CD14-positive monocyte (primary cell): ENCODE measurements at regions not wholly inside any gene's neighbourhood (a gene's known extent, or its start where the extent isn't known, plus 50 kb on each side); places are given as distances from the start of the nearest gene placed in this dataset.

Experiments
- DNase-seq, 3 donors: peaks; one replicate each; pipeline ENCODE4 v3.0.0-alpha.2; 2011 to 2022
- H2AFZ ChIP-seq: 2 replicates; pipeline ENCODE4 v1.6.0; 2012; ENCODE audit warnings: mild to moderate bottlenecking, low read depth, low read length, inconsistent platforms; ENCODE audit not compliant: insufficient read depth, poor library complexity, severe bottlenecking
- H3K27ac ChIP-seq, 2 donors: 1 replicate in 1 of 2; 2 replicates in 1 of 2; pipeline ENCODE4 v1.5.1; 2012 to 2013; ENCODE audit warnings: low read length in 2 of 2, control low read depth in 1 of 2, inconsistent platforms in 1 of 2, low read depth in 1 of 2, mild to moderate bottlenecking in 1 of 2
- H3K27me3 ChIP-seq, 2 donors: one replicate each; pipeline versions ENCODE4 v1.6.0 to v1.6.1; 2011 to 2013; ENCODE audit warnings: low read length in 2 of 2; ENCODE audit not compliant: control insufficient read depth in 2 of 2, insufficient read depth in 2 of 2
- H3K36me3 ChIP-seq, 2 donors: replicated peaks in 1 of 2; 1 replicate in 1 of 2; 2 replicates in 1 of 2; pipeline versions ENCODE4 v1.5.1 to v1.6.1; 2012 to 2013; ENCODE audit warnings: low read length in 2 of 2, control low read depth in 1 of 2, inconsistent platforms in 1 of 2, mild to moderate bottlenecking in 1 of 2; ENCODE audit not compliant: insufficient read depth in 2 of 2, control insufficient read depth in 1 of 2
- H3K4me1 ChIP-seq, 2 donors: 1 replicate in 1 of 2; 2 replicates in 1 of 2; pipeline versions ENCODE4 v1.5.1 to v1.6.1; 2012 to 2013; ENCODE audit warnings: low read length in 2 of 2, control low read depth in 1 of 2, inconsistent platforms in 1 of 2, mild to moderate bottlenecking in 1 of 2, moderate library complexity in 1 of 2; ENCODE audit not compliant: insufficient read depth in 2 of 2, control insufficient read depth in 1 of 2
- H3K4me2 ChIP-seq: replicated peaks from 2 replicates; pipeline ENCODE3; 2012; ENCODE audit warnings: low read length, moderate library complexity, mild to moderate bottlenecking; ENCODE audit not compliant: poor library complexity, severe bottlenecking; ENCODE audit errors: extremely low read depth
- H3K4me3 ChIP-seq, 3 experiments: fragments of 200-600 bp in 1 of 3; sonication (generic) in 1 of 3; replicated peaks in 1 of 3; 1 replicate in 2 of 3; 2 replicates in 1 of 3; pipeline ENCODE4 v1.5.1; 2011 to 2013; ENCODE audit warnings: low read length in 3 of 3, mild to moderate bottlenecking in 3 of 3, control low read depth in 2 of 3, low read depth in 2 of 3, inconsistent platforms in 1 of 3, moderate library complexity in 1 of 3
- H3K79me2 ChIP-seq: 2 replicates; pipeline ENCODE4 v1.6.0; 2012; ENCODE audit warnings: mild to moderate bottlenecking, control low read depth, inconsistent platforms, low read length, moderate library complexity; ENCODE audit not compliant: insufficient read depth
- H3K9ac ChIP-seq: 2 replicates; pipeline ENCODE4 v1.6.0; 2017; ENCODE audit warnings: low read length, mild to moderate bottlenecking; ENCODE audit not compliant: insufficient read depth, poor library complexity, severe bottlenecking
- H3K9me3 ChIP-seq, 2 donors: replicated peaks in 1 of 2; 1 replicate in 1 of 2; 2 replicates in 1 of 2; pipeline versions ENCODE4 v1.5.1 to v1.6.1; 2012 to 2013; ENCODE audit warnings: low read length in 2 of 2, control low read depth in 1 of 2; ENCODE audit not compliant: control insufficient read depth in 1 of 2, insufficient read depth in 1 of 2
- H4K20me1 ChIP-seq: 2 replicates; pipeline ENCODE4 v1.6.0; 2012; ENCODE audit warnings: mild to moderate bottlenecking, low read length, control low read depth, moderate library complexity; ENCODE audit not compliant: insufficient read depth
- H3K27ac Mint-ChIP-seq, 7 donors: one replicate each; pipeline ENCODE4 v1.8.0; 2020; ENCODE audit warnings: mild to moderate bottlenecking in 7 of 7, mixed read lengths in 7 of 7, moderate library complexity in 6 of 7, inconsistent platforms in 2 of 7
- H3K27me3 Mint-ChIP-seq, 3 donors: one replicate each; pipeline ENCODE4 v1.8.0; 2021 to 2022; ENCODE audit warnings: low read depth in 3 of 3, mild to moderate bottlenecking in 3 of 3, mixed read lengths in 3 of 3, moderate library complexity in 3 of 3, inconsistent platforms in 1 of 3
- H3K36me3 Mint-ChIP-seq, 2 donors: one replicate each; pipeline ENCODE4 v1.8.0; 2020; ENCODE audit warnings: mixed read lengths in 2 of 2, inconsistent platforms in 1 of 2, mild to moderate bottlenecking in 1 of 2
- H3K4me1 Mint-ChIP-seq: one replicate; pipeline ENCODE4 v1.8.0; 2020; ENCODE audit warnings: mild to moderate bottlenecking, mixed read lengths
- H3K4me3 Mint-ChIP-seq, 2 donors: one replicate each; pipeline ENCODE4 v1.8.0; 2020; ENCODE audit warnings: mild to moderate bottlenecking in 2 of 2, mixed read lengths in 2 of 2, moderate library complexity in 1 of 2
- H3K9me3 Mint-ChIP-seq, 7 donors: one replicate each; pipeline ENCODE4 v1.8.0; 2020 to 2022; ENCODE audit warnings: mixed read lengths in 7 of 7, mild to moderate bottlenecking in 6 of 7, moderate library complexity in 6 of 7, inconsistent platforms in 2 of 7
- WGBS: methylation state at CpG from one replicate; pipeline ENCODE4 v1.1.5; 2013; ENCODE audit warnings: missing lambda C conversion rate; ENCODE audit not compliant: insufficient coverage; 5-methylcytosine and 5-hydroxymethylcytosine counted together
- intact Hi-C, 2 donors: fragments of 100-400 bp; cut with micrococcal nuclease; formaldehyde crosslinking; loops; one replicate each; pipeline versions ENCODE4 v1.15.0 to v1.15.1; 2023
- TF ChIP-seq, protein P1 (sequence below): fragments of 200-600 bp; IDR thresholded peaks from one replicate; pipeline ENCODE4 v1.8.0; 2022; ENCODE audit warnings: antibody characterized with exemption, mild to moderate bottlenecking

GRCh38 chr13:42398533-42398932, 126.6 kb downstream of the AKAP11 start:
- no peaks in the 10 kb centered on the region for H3K36me3 ChIP-seq
- no peak overlapping the region for H3K4me2 ChIP-seq
- H2AFZ ChIP-seq, result no peak overlapping the region
- intact Hi-C loops, result no loop called here
- H3K27ac Mint-ChIP-seq, result no peak overlapping the region
- no peaks in the 10 kb centered on the region for H3K36me3 Mint-ChIP-seq
- no peak overlapping the region for H3K27ac ChIP-seq
- 94% methylated on average over 2 of the region's 4 CpGs for WGBS
- no peaks in the 10 kb centered on the region for H3K27me3 ChIP-seq
- H3K4me3 ChIP-seq, result no peak overlapping the region
- no peak for DNase-seq
- H3K9ac ChIP-seq, result no peak overlapping the region
- peaks cover 0 to 2% (median 0%) of the 10 kb centered on the region in 3 donors for H3K27me3 Mint-ChIP-seq
- H3K4me1 Mint-ChIP-seq, result no peaks in the 10 kb centered on the region
- H3K9me3 ChIP-seq, result no peaks in the 10 kb centered on the region
- no peaks in the 10 kb centered on the region for H3K79me2 ChIP-seq
- H3K9me3 Mint-ChIP-seq, result peaks cover 0 to 4% (median 3%) of the 10 kb centered on the region in 7 donors
- H4K20me1 ChIP-seq, result no peaks in the 10 kb centered on the region
- TF ChIP-seq, protein P1, sequence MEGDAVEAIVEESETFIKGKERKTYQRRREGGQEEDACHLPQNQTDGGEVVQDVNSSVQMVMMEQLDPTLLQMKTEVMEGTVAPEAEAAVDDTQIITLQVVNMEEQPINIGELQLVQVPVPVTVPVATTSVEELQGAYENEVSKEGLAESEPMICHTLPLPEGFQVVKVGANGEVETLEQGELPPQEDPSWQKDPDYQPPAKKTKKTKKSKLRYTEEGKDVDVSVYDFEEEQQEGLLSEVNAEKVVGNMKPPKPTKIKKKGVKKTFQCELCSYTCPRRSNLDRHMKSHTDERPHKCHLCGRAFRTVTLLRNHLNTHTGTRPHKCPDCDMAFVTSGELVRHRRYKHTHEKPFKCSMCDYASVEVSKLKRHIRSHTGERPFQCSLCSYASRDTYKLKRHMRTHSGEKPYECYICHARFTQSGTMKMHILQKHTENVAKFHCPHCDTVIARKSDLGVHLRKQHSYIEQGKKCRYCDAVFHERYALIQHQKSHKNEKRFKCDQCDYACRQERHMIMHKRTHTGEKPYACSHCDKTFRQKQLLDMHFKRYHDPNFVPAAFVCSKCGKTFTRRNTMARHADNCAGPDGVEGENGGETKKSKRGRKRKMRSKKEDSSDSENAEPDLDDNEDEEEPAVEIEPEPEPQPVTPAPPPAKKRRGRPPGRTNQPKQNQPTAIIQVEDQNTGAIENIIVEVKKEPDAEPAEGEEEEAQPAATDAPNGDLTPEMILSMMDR, result no peak
- H3K4me3 Mint-ChIP-seq, result no peak overlapping the region
- no peaks in the 10 kb centered on the region for H3K4me1 ChIP-seq

- Histone ChIP-seq H3K9ac (no peak overlapping the region), H2AFZ (no peak overlapping the region), H3K4me1 (no peaks in the 10 kb centered on the region), H3K27me3 (no peaks in the 10 kb centered on the region), H4K20me1 (no peaks in the 10 kb centered on the region), H3K36me3 (no peaks in the 10 kb centered on the region), H3K79me2 (no peaks in the 10 kb centered on the region), H3K27ac (no peak overlapping the region), H3K9me3 (no peaks in the 10 kb centered on the region), H3K4me3 (no peak overlapping the region), H3K4me2 (no peak overlapping the region)
- no peak overlapping the region for H3K27ac Mint-ChIP-seq
- H3K4me1 Mint-ChIP-seq, result no peaks in the 10 kb centered on the region
- intact Hi-C loops, result no loop called here
- peaks cover 0 to 3% (median 0%) of the 10 kb centered on the region in 7 donors for H3K9me3 Mint-ChIP-seq
- H3K36me3 Mint-ChIP-seq, result no peaks in the 10 kb centered on the region
- no peak for DNase-seq
- WGBS, result no CpG with 5 or more reads among the region's 1 CpG
- H3K27me3 Mint-ChIP-seq, result no peaks in the 10 kb centered on the region
- TF ChIP-seq, protein P1, result no peak
- no peak overlapping the region for H3K4me3 Mint-ChIP-seq
Observed at GRCh38 chr13:42400188-42400833, 128.4 kb downstream of the AKAP11 start.
